GM18511 (cell line): ENCODE measurements at regions not wholly inside any gene's neighbourhood (a gene's known extent, or its start where the extent isn't known, plus 50 kb on each side); places are given as distances from the start of the nearest gene placed in this dataset.
"Not testable (repeated sequence)": the region's sequence is repeated elsewhere in the genome, so short reads cannot be mapped to it uniquely, and the experiment has no call there.

Experiments
- ATAC-seq: cut with Tn5 transposase; IDR thresholded peaks from one replicate; pipeline ENCODE4 v1.9.1; 2021; ENCODE audit warnings: mild to moderate bottlenecking, moderate library complexity; ENCODE audit not compliant: unreplicated experiment

DNA sequence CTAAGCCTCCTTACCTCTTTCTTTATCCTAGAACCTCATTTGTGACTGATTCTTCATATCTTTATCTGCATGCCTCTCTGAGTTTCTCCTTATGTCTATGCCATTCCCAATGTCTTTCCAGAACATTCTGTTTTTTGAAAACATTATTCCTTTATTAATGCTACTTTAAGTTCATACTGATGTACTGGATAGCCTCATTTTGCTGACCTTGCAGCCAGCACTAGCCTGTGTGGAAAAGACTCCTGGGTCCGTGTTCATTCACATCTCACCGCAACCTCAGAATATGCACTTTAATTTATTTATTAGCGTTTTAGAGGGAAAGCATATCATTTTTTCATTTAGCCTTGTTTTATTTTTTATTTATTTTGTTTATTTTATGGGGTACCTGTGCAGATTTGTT, 208.1 kb upstream of the NPVF start:
- no peak for ATAC-seq

DNA sequence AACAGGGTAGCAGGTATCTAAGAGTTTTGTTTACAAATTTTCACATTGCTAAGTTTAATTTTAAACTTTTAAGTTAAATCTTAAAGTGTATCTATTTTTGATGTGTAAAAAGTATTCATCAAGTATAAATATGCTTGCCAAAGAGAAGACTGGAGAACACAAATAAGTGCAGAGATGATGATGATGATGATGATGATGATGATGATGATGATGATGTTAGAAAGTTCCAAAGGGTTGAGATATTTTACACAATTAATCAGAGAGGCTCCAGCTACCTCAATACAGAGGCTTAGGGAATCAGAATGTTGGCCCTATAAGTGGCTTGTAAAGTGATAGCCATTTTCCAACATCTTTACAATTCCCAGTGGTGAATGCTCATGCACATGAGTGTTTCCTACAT, 209.0 kb upstream of the NPVF start:
- no peak for ATAC-seq

DNA sequence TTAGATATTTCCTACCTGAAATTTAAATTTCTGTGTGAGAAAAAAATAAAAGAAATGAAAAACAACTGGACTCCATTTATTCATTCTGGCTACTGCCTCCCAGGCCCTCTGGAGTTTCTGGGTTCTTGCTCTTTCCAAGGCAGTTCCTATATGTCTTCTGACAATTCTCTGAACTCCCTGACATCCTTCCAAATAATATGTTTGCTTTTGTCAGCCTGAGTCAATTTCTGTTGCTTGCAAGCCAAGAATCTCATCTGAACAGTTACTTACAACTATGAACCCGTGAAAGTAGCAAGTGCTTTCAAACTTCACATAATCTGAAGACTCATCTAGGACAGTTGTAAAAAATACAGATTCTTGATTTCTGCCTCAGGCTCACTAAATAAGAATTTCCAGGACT, 216.7 kb upstream of the NPVF start:
- ATAC-seq = no peak

GRCh38 chr7:25448301-25448700, 220.0 kb upstream of the NPVF start:
- ATAC-seq = no peak

- no peak for ATAC-seq
Observed at GRCh38 chr7:25454020-25454419, 225.7 kb upstream of the NPVF start.

DNA sequence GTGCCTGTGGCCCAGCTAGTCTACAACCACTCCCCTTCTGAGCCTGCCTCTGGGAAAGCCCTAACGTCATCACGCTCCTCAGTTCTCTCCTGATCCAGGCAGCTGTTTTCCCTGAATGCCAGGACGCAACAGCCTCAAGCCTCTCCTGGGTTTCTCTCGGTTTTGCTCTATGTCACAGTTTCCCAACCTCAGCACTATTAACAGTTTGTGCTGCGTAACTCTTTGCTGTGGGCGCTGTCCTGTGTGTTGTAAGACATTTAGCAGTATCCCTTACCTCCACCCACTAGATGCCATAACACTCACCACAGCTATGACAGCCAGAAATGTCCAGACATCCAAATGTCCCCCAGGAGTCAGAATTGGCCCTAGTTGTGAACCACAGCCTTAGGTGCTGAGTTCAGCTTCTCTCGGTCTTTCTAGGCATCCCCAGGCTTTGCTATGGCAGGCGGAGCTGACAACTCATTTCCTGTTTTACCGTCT, 226.3 kb upstream of the NPVF start:
- ATAC-seq = no peak

DNA sequence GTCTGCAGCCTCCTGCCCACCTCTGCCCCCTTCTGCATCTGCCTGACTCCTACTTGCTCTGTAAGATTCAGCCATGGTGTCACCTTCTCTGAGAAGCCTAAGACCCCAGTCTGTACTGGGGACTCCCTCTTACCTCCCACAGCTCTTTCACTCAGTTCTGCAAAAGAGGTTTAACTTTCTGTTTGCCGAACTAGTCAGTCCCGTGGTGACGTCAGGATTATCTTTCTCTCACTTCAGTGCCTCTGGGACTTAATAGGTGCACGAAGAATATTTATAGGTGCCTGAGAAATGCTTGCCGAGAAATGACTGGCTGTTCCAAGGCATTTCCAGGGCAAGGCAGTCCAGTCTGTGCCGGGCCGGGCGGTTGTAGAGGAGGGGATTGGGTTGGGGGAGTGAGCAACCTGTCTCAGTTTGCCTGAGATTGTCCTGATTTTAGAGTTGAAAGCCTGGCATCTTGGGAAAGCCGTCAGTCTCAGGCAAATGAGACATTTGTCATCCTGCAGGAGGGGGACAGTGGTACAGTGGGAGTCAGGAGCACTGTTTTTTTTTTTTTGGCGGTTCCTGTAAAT, 227.5 kb upstream of the NPVF start:
- no peak for ATAC-seq

GRCh38 chr7:25456467-25457171, 228.3 kb upstream of the NPVF start:
- no peak for ATAC-seq

- no peak for ATAC-seq
Observed at GRCh38 chr7:25459057-25459456, 230.8 kb upstream of the NPVF start.

DNA sequence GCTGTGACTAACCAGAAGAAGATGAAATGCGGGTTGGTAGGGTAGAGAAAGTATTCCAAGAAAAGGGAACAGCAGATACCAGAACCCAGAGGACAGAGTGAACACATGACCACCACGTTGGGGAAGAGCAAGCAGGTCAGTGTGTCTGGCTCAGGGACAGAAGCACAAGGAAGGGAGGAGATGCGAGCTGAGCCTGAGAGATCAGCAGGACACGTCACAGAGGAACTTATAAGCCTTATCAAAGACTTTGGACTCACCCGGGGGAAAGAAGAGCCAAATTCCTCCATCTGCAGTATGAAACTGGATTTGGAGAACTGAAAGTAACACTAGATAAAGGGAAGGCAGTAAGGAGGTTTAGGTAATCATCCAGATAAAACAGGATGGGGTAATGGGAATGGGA, 232.1 kb upstream of the NPVF start:
- ATAC-seq = no peak

GRCh38 chr7:25469669-25470068, 241.4 kb upstream of the NPVF start:
- no peak for ATAC-seq

GRCh38 chr7:25476863-25477499, 248.7 kb upstream of the NPVF start:
- ATAC-seq = no peak

- ATAC-seq = not testable (repeated sequence)
Observed at GRCh38 chr7:25478221-25478620, 249.9 kb upstream of the NPVF start.

DNA sequence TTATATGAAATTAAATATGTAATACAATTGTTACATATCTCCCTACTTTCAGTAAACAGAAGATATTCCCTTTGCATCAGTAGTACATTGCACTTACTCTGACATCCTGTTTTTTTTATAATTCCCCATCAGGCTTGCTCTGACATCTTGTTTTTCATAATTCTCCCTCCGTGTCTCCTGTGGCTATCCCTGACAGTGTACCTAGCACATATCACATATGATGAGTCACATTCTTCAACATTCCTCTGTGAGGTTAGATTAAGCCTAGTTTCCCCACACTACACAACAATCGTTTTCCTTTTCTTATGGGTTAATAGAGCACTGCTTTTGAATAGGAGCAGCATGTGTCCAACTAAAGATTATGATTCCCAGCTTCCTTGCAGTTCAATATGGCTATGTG, 250.6 kb upstream of the NPVF start:
- no peak for ATAC-seq

- ATAC-seq = no peak
Observed at GRCh38 chr7:25481891-25482290, 253.6 kb upstream of the NPVF start.

DNA sequence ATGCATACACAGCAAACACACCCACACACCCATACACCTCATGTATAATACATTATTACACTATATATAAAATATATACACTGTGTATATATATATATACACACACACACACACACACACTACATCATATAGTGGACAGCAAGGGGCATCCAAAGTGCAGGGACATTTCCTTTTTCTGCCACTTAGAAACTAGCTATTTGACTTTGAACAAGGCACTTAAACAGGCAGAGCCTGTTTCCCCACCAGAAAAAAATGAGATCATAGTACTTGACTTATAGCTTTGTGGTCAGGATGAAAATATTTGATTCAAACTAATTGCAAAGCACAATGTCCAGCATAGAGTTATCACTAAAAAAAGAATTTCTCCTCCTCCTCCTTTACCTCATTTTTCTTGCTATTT, 254.3 kb upstream of the NPVF start:
- no peak for ATAC-seq

DNA sequence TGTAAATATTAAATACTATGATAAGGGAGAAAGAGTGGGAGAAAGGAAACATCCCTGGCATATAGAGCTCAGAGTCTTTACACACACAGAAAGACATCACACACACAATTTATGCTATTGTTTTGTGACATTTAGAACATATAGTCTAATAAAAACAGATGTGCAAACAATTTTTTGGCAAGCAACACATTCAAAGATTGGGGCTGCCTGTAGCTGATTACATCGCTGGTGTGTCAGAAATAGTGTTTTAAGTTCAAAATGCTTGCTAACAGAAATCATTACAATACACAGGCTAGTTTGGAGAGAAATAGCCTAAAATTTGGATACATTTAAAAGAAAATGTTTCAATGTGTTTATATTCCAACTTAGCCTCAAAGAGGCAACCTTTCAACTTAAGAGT, 256.7 kb upstream of the NPVF start:
- ATAC-seq = no peak

- ATAC-seq = no peak
Observed at GRCh38 chr7:25486656-25487055, 258.4 kb upstream of the NPVF start.

- ATAC-seq = no peak
Observed at GRCh38 chr7:25493805-25494366, 265.6 kb upstream of the NPVF start.

DNA sequence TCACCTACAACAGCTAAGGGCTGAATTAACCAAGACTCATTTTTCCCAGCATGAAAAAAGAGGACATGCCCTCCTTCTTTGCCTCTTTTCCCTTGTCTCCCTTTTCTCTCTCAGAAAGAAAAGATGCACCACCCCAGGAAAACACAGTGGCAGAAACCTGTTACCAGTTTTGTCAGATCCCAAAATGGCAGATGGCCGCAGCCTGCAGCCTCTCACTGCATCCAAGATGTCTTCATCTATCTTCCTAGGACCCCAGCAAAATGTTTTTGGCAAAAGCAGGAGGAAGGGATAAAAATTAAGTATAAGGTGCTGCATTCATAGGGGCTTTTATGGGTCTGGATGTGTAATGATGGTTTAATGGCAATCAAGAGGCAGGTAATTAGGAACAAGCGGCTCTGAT, 266.6 kb upstream of the NPVF start:
- no peak for ATAC-seq

DNA sequence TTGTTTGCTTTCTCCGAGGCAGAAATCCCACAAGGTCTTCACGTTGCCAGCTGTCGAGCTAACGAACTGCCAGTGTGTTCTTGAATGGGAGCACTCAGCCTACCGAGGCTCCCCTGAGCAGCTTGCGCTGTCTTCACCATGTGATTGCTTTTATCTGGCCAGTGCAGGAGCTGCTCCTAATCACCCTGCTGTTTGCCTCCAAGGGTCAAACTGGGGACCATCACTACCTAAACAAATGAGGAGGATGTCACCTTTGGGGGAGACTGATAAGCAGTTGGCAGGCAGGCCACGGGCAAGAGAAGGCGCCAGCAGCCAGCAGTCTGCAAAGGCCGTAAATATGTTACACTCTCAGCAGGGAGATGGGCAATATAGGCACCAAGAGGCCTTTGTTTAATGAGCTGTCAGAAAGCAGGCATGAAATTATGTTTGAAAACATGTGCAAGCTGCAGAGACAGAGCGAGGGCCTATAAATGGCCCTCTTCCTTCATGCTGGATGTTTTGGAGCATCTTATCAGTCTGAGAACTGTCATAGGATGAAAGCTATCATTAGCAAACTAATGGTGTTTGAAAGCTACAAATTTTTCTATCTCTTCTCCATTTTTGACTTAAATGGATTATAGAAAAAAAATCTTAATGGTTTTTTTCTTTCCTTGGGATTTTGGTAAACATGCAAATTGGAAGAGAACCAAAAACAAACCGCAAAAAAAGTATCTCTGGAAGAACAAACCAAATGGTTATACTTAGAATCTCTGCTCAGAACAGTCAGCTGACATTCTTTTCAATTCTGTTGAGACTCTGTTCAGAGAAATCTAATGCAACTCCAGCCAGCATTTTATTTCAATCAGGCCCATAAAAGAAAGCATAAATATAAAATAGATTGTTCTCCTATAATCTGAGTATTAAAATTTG, 267.3 kb upstream of the NPVF start:
- ATAC-seq = no peak
